ENCODE measurements at regions not wholly inside any gene's neighbourhood (a gene's known extent, or its start where the extent isn't known, plus 50 kb on each side); places are given as distances from the start of the nearest gene placed in this dataset.

GRCh38 chr12:60035835-60036234 is 440.0 kb downstream of the SLC16A7 start (continued):
- TF ChIP-seq ZNF280D (tag by site-specific recombination; IDR thresholded peaks at IDR 0.05), result no peak

- H3K36me3 ChIP-seq (ENCODE audit: control insufficient read depth in 2 of 2, insufficient read depth in 1 of 2, low read length in 2 of 2), result no peaks in the 10 kb centered on the region
- CTCF ChIA-PET, result interaction anchor here (0.6 kb wide), 1 partner anchor 94 kb away, joined by 3 read pairs; no protein-coding TSS in a partner anchor
- H3K4me1 ChIP-seq (ENCODE audit: control insufficient read depth, insufficient read depth, low read length), result no peaks in the 10 kb centered on the region
- POLR2A ChIA-PET, result no interaction called here
- no peak overlapping the region for H3K27ac ChIP-seq (ENCODE audit: extremely low read depth, low read depth, low read length)
- H3K9me3 ChIP-seq (ENCODE audit: control insufficient read depth, insufficient read depth, low read depth, low read length), result no peaks in the 10 kb centered on the region
- TF ChIP-seq ATF2 (tag by site-specific recombination; IDR thresholded peaks at IDR 0.05; ENCODE audit: low read depth) (peak; percentile 70; the same call in 1 of the 2 replicates), ZNF416 (tag by site-specific recombination; IDR thresholded peaks at IDR 0.05) (no peak)
- H3K4me3 ChIP-seq (ENCODE audit: low read depth, low read length), result no peak overlapping the region
These were observed 447.0 kb downstream of the SLC16A7 start for GRCh38 chr12:60042835-60043234.

GRCh38 chr12:60043236-60043635 is 447.4 kb downstream of the SLC16A7 start:
- Histone ChIP-seq H3K4me3 (ENCODE audit: low read depth, low read length) (no peak overlapping the region), H3K4me1 (ENCODE audit: control insufficient read depth, insufficient read depth, low read length) (no peaks in the 10 kb centered on the region), H3K27ac (ENCODE audit: extremely low read depth, low read depth, low read length) (no peak overlapping the region), H3K9me3 (ENCODE audit: control insufficient read depth, insufficient read depth, low read depth, low read length) (no peaks in the 10 kb centered on the region), H3K36me3 (ENCODE audit: control insufficient read depth in 2 of 2, insufficient read depth in 1 of 2, low read length in 2 of 2) (no peaks in the 10 kb centered on the region)
- ChIA-PET POLR2A (no interaction called here), CTCF (interaction anchor here (0.6 kb wide), 1 partner anchor 93 kb away, joined by 3 read pairs; no protein-coding TSS in a partner anchor)
- TF ChIP-seq ZNF610 (tag by site-specific recombination; IDR thresholded peaks at IDR 0.05; ENCODE audit: borderline replicate concordance), result no peak
- no peak for TF ChIP-seq PRDM6 (tag by site-specific recombination; IDR thresholded peaks at IDR 0.05)
- TF ChIP-seq SCRT2 (tag by site-specific recombination; IDR thresholded peaks at IDR 0.05), result no peak
- no peak for TF ChIP-seq KLF9 (tag by site-specific recombination; IDR thresholded peaks at IDR 0.05; ENCODE audit: low read depth)
- no peak for TF ChIP-seq ZNF112 (tag by site-specific recombination; IDR thresholded peaks at IDR 0.05)
- no peak for TF ChIP-seq ZNF549 (tag by site-specific recombination; IDR thresholded peaks at IDR 0.05)
- no peak for TF ChIP-seq PRDM4 (tag by site-specific recombination; IDR thresholded peaks at IDR 0.05)
- TF ChIP-seq ZNF280D (tag by site-specific recombination; IDR thresholded peaks at IDR 0.05), result no peak
- TF ChIP-seq ZNF645 (tag by site-specific recombination; IDR thresholded peaks at IDR 0.05), result no peak
- TF ChIP-seq ZNF530 (tag by site-specific recombination; IDR thresholded peaks at IDR 0.05; ENCODE audit: low read depth), result no peak
- TF ChIP-seq ZNF37A (tag by site-specific recombination; IDR thresholded peaks at IDR 0.05), result no peak
- no peak for TF ChIP-seq ZNF792 (tag by site-specific recombination; IDR thresholded peaks at IDR 0.05)
- TF ChIP-seq ZNF791 (tag by site-specific recombination; IDR thresholded peaks at IDR 0.05), result no peak
- TF ChIP-seq ZNF621 (tag by site-specific recombination; IDR thresholded peaks at IDR 0.05), result no peak
- TF ChIP-seq ZNF785 (tag by site-specific recombination; IDR thresholded peaks at IDR 0.05), result no peak

Measured in HEK293 (cell line).